ENCODE measurements at regions not wholly inside any gene's neighbourhood (a gene's known extent, or its start where the extent isn't known, plus 50 kb on each side); places are given as distances from the start of the nearest gene placed in this dataset.

- TF ChIP-seq, protein P1, sequence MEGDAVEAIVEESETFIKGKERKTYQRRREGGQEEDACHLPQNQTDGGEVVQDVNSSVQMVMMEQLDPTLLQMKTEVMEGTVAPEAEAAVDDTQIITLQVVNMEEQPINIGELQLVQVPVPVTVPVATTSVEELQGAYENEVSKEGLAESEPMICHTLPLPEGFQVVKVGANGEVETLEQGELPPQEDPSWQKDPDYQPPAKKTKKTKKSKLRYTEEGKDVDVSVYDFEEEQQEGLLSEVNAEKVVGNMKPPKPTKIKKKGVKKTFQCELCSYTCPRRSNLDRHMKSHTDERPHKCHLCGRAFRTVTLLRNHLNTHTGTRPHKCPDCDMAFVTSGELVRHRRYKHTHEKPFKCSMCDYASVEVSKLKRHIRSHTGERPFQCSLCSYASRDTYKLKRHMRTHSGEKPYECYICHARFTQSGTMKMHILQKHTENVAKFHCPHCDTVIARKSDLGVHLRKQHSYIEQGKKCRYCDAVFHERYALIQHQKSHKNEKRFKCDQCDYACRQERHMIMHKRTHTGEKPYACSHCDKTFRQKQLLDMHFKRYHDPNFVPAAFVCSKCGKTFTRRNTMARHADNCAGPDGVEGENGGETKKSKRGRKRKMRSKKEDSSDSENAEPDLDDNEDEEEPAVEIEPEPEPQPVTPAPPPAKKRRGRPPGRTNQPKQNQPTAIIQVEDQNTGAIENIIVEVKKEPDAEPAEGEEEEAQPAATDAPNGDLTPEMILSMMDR (IDR thresholded peaks at IDR 0.05; ENCODE audit: poor library complexity): no peak
- TF ChIP-seq EZH2 (IDR thresholded peaks at IDR 0.05; ENCODE audit: borderline replicate concordance): no peak
These were observed 95.7 kb downstream of the RTL9 start for GRCh38 chrX:110454336-110454735.
